Liver (tissue), 8 donors: ENCODE measurements at regions not wholly inside any gene's neighbourhood (a gene's known extent, or its start where the extent isn't known, plus 50 kb on each side); places are given as distances from the start of the nearest gene placed in this dataset.

ENCODE experiments used
- DNase-seq: peaks from one replicate; pipeline ENCODE4 v3.0.0-alpha.2; 2017; ENCODE audit warnings: low spot score
- H3K27ac ChIP-seq, 2 donors: one replicate each; pipeline ENCODE4 v1.7.0; 2013; ENCODE audit warnings: inconsistent platforms in 2 of 2, low read length in 2 of 2, control low read depth in 1 of 2, low read depth in 1 of 2, mild to moderate bottlenecking in 1 of 2
- H3K27me3 ChIP-seq, 4 donors: one replicate each; pipeline versions ENCODE4 v1.6.1 to v1.7.0; 2013; ENCODE audit warnings: low read length in 3 of 4, inconsistent platforms in 1 of 4, mild to moderate bottlenecking in 1 of 4, moderate library complexity in 1 of 4; ENCODE audit not compliant: control insufficient read depth in 4 of 4, insufficient read depth in 4 of 4
- H3K36me3 ChIP-seq, 4 donors: one replicate each; pipeline versions ENCODE4 v1.6.1 to v1.7.0; 2013; ENCODE audit warnings: low read length in 3 of 4, mild to moderate bottlenecking in 3 of 4, low read depth in 1 of 4, moderate library complexity in 1 of 4; ENCODE audit not compliant: control insufficient read depth in 4 of 4, insufficient read depth in 3 of 4
- H3K4me1 ChIP-seq, 4 donors: one replicate each; pipeline versions ENCODE4 v1.6.1 to v1.7.0; 2013; ENCODE audit warnings: low read length in 3 of 4, mild to moderate bottlenecking in 3 of 4, moderate library complexity in 1 of 4; ENCODE audit not compliant: control insufficient read depth in 4 of 4, insufficient read depth in 4 of 4
- H3K4me3 ChIP-seq, 3 donors: one replicate each; pipeline versions ENCODE4 v1.6.1 to v1.7.0; 2013; ENCODE audit warnings: low read length in 3 of 3, control low read depth in 1 of 3, low read depth in 1 of 3, mild to moderate bottlenecking in 1 of 3
- H3K9ac ChIP-seq, 2 donors: one replicate each; pipeline ENCODE4 v1.7.0; 2013; ENCODE audit warnings: low read length in 2 of 2, mild to moderate bottlenecking in 2 of 2, moderate library complexity in 2 of 2, control low read depth in 1 of 2, low read depth in 1 of 2
- H3K9me3 ChIP-seq, 4 donors: one replicate each; pipeline versions ENCODE4 v1.6.1 to v1.7.0; 2013; ENCODE audit warnings: low read length in 3 of 4; ENCODE audit not compliant: control insufficient read depth in 4 of 4
- ATF3 ChIP-seq: IDR thresholded peaks from 2 replicates; pipeline ENCODE4 v1.6.1; 2016; ENCODE audit warnings: antibody characterized with exemption
- CTCF ChIP-seq: fragments of 150-350 bp; IDR thresholded peaks from 2 replicates; pipeline ENCODE4 v1.5.1; 2017; ENCODE audit warnings: improper control_type of control experiment, low read depth, low read length; ENCODE audit not compliant: missing input control
- EGR1 ChIP-seq, 2 donors: IDR thresholded peaks; 2 replicates each; pipeline ENCODE4 v1.6.1; 2016 to 2018; ENCODE audit warnings: antibody characterized with exemption in 2 of 2, low read depth in 2 of 2
- FOXA1 ChIP-seq: IDR thresholded peaks from 2 replicates; pipeline ENCODE4 v1.6.1; 2016; ENCODE audit warnings: antibody characterized with exemption
- FOXA2 ChIP-seq: IDR thresholded peaks from 2 replicates; pipeline ENCODE4 v1.6.1; 2016; ENCODE audit warnings: antibody characterized with exemption
- GABPA ChIP-seq, 2 donors: IDR thresholded peaks in 1 of 2; conservative IDR thresholded peaks in 1 of 2; 2 replicates each; pipeline ENCODE4 v1.6.1; 2016; ENCODE audit warnings: antibody characterized with exemption in 2 of 2, mild to moderate bottlenecking in 1 of 2, moderate library complexity in 1 of 2
- HNF4A ChIP-seq, 2 donors: conservative IDR thresholded peaks; 2 replicates each; pipeline ENCODE4 v1.6.1; 2016; ENCODE audit warnings: antibody characterized with exemption in 2 of 2, mild to moderate bottlenecking in 2 of 2
- HNF4G ChIP-seq: IDR thresholded peaks from 2 replicates; pipeline ENCODE4 v1.6.1; 2016; ENCODE audit warnings: antibody characterized with exemption
- JUND ChIP-seq, 2 donors: IDR thresholded peaks; 2 replicates each; pipeline ENCODE4 v1.6.1; 2016; ENCODE audit warnings: antibody characterized with exemption in 2 of 2
- MAX ChIP-seq: IDR thresholded peaks from 2 replicates; pipeline ENCODE4 v1.6.1; 2016; ENCODE audit warnings: antibody characterized with exemption
- NR2F2 ChIP-seq: IDR thresholded peaks from 2 replicates; pipeline ENCODE4 v1.6.1; 2016; ENCODE audit warnings: antibody characterized with exemption
- RAD21 ChIP-seq, 2 donors: IDR thresholded peaks; 2 replicates each; pipeline ENCODE4 v1.6.1; 2016; ENCODE audit warnings: antibody characterized with exemption in 2 of 2, mild to moderate bottlenecking in 2 of 2
- REST ChIP-seq: IDR thresholded peaks from 2 replicates; pipeline ENCODE4 v1.6.1; 2016; ENCODE audit warnings: antibody characterized with exemption, mild to moderate bottlenecking
- RXRA ChIP-seq, 2 donors: IDR thresholded peaks; 2 replicates each; pipeline ENCODE4 v1.6.1; 2017 to 2018; ENCODE audit warnings: antibody characterized with exemption in 2 of 2, mild to moderate bottlenecking in 1 of 2
- SP1 ChIP-seq: IDR thresholded peaks from 2 replicates; pipeline ENCODE4 v1.6.1; 2018; ENCODE audit warnings: antibody characterized with exemption, mild to moderate bottlenecking
- TAF1 ChIP-seq: conservative IDR thresholded peaks from 2 replicates; pipeline ENCODE4 v1.6.1; 2016; ENCODE audit warnings: antibody characterized with exemption, mild to moderate bottlenecking
- YY1 ChIP-seq: IDR thresholded peaks from 2 replicates; pipeline ENCODE4 v1.6.1; 2016; ENCODE audit warnings: antibody characterized with exemption, mild to moderate bottlenecking
- ZBTB33 ChIP-seq: IDR thresholded peaks from 2 replicates; pipeline ENCODE4 v1.6.1; 2016; ENCODE audit warnings: antibody characterized with exemption
- WGBS: extraction: QIAGEN DNeasy Blood & Tissue Kit; methylation state at CpG from one replicate; pipeline ENCODE4 v1.1.7; 2013; 5-methylcytosine and 5-hydroxymethylcytosine counted together
- donor health status: healthy.
- donor health status: healthy.
- donor health status: healthy.
- donor health status: healthy.
- donor health status: healthy.

- TF ChIP-seq GABPA (IDR thresholded peaks at IDR 0.05 in 1 of 2, conservative IDR thresholded peaks at IDR 0.05 in 1 of 2), result no peak
- TF ChIP-seq HNF4A (conservative IDR thresholded peaks at IDR 0.05), result no peak
These were observed 459.4 kb upstream of the NMUR2 start (continued) for GRCh38 chr5:152864447-152864846.

- no peak for DNase-seq
- Histone ChIP-seq H3K9me3 (no peaks in the 10 kb centered on the region), H3K4me1 (no peaks in the 10 kb centered on the region), H3K9ac (no peak overlapping the region), H3K27me3 (no peaks in the 10 kb centered on the region), H3K4me3 (no peak overlapping the region), H3K27ac (no peak overlapping the region), H3K36me3 (no peaks in the 10 kb centered on the region)
- no peak for TF ChIP-seq EGR1 (IDR thresholded peaks at IDR 0.05; ENCODE audit: low read depth in 2 of 2)
- peak; percentile 84 for TF ChIP-seq REST
- no peak for TF ChIP-seq NR2F2
- no peak for TF ChIP-seq HNF4A (conservative IDR thresholded peaks at IDR 0.05)
These were observed 459.9 kb upstream of the NMUR2 start for GRCh38 chr5:152864991-152865390.

GRCh38 chr5:152869971-152870370, 464.9 kb upstream of the NMUR2 start:
- Histone ChIP-seq H3K9me3 (no peaks in the 10 kb centered on the region), H3K4me3 (no peak overlapping the region), H3K36me3 (no peaks in the 10 kb centered on the region), H3K27ac (no peak overlapping the region), H3K9ac (no peak overlapping the region), H3K4me1 (no peaks in the 10 kb centered on the region), H3K27me3 (no peaks in the 10 kb centered on the region)
- WGBS, result 89% methylated on average over 4 of the region's 4 CpGs
- no peak for DNase-seq
- TF ChIP-seq EGR1 (IDR thresholded peaks at IDR 0.05; ENCODE audit: low read depth in 2 of 2) (no peak), CTCF (no peak), YY1 (no peak), RXRA (IDR thresholded peaks at IDR 0.05) (no peak), REST (no peak), TAF1 (no peak), SP1 (no peak), FOXA2 (no peak), HNF4G (no peak), JUND (IDR thresholded peaks at IDR 0.05) (no peak), FOXA1 (no peak), ATF3 (no peak), MAX (no peak), RAD21 (IDR thresholded peaks at IDR 0.05) (no peak), GABPA (IDR thresholded peaks at IDR 0.05 in 1 of 2, conservative IDR thresholded peaks at IDR 0.05 in 1 of 2) (no peak), ZBTB33 (no peak), HNF4A (conservative IDR thresholded peaks at IDR 0.05) (no peak), NR2F2 (no peak)
